ENCODE measurements at regions not wholly inside any gene's neighbourhood (a gene's known extent, or its start where the extent isn't known, plus 50 kb on each side); places are given as distances from the start of the nearest gene placed in this dataset.

GRCh38 chr10:91049988-91050360 is 129.1 kb upstream of the ANKRD1 start:
- TF ChIP-seq CTCF (IDR thresholded peaks at IDR 0.05; ENCODE audit: extremely low read depth, low read depth, low read length), result no peak
- Histone ChIP-seq H4K20me1 (ENCODE audit: insufficient read depth, low read length) (no peaks in the 10 kb centered on the region), H3K9me3 (ENCODE audit: low read depth, low read length) (no peaks in the 10 kb centered on the region), H3K4me3 (ENCODE audit: insufficient read depth, low read length) (no peak overlapping the region), H3K4me1 (ENCODE audit: insufficient read depth, low read length) (peaks cover 14% of the 10 kb centered on the region), H3K4me2 (ENCODE audit: insufficient read depth, low read length) (peak overlapping the region; percentile 7), H2AFZ (ENCODE audit: low read length) (peak overlapping the region; percentile 56), H3K27me3 (ENCODE audit: insufficient read depth, low read length) (no peaks in the 10 kb centered on the region), H3K79me2 (ENCODE audit: insufficient read depth, low read length) (no peaks in the 10 kb centered on the region), H3K27ac (ENCODE audit: low read depth, low read length) (peak overlapping the region; percentile 38), H3K36me3 (ENCODE audit: insufficient read depth, low read length) (no peaks in the 10 kb centered on the region)
- peak; percentile 68 for DNase-seq (ENCODE audit: insufficient read length, low spot score, missing footprints)

GRCh38 chr10:91050371-91051034 is 129.6 kb upstream of the ANKRD1 start:
- Histone ChIP-seq H3K4me2 (ENCODE audit: insufficient read depth, low read length) (peak overlapping the region; percentile 7), H3K9me3 (ENCODE audit: low read depth, low read length) (no peaks in the 10 kb centered on the region), H3K4me1 (ENCODE audit: insufficient read depth, low read length) (peaks cover 14% of the 10 kb centered on the region), H3K36me3 (ENCODE audit: insufficient read depth, low read length) (no peaks in the 10 kb centered on the region), H4K20me1 (ENCODE audit: insufficient read depth, low read length) (no peaks in the 10 kb centered on the region), H3K79me2 (ENCODE audit: insufficient read depth, low read length) (no peaks in the 10 kb centered on the region), H3K27ac (ENCODE audit: low read depth, low read length) (peak overlapping the region; percentile 38), H2AFZ (ENCODE audit: low read length) (peak overlapping the region; percentile 56), H3K27me3 (ENCODE audit: insufficient read depth, low read length) (no peaks in the 10 kb centered on the region), H3K4me3 (ENCODE audit: insufficient read depth, low read length) (no peak overlapping the region)
- no peak for DNase-seq (ENCODE audit: insufficient read length, low spot score, missing footprints)
- TF ChIP-seq CTCF (IDR thresholded peaks at IDR 0.05; ENCODE audit: extremely low read depth, low read depth, low read length), result no peak

- Histone ChIP-seq H4K20me1 (ENCODE audit: insufficient read depth, low read length) (no peaks in the 10 kb centered on the region), H3K4me1 (ENCODE audit: insufficient read depth, low read length) (peaks cover 14% of the 10 kb centered on the region), H3K36me3 (ENCODE audit: insufficient read depth, low read length) (no peaks in the 10 kb centered on the region), H2AFZ (ENCODE audit: low read length) (peak overlapping the region; percentile 67), H3K27ac (ENCODE audit: low read depth, low read length) (no peak overlapping the region), H3K4me3 (ENCODE audit: insufficient read depth, low read length) (no peak overlapping the region), H3K79me2 (ENCODE audit: insufficient read depth, low read length) (no peaks in the 10 kb centered on the region), H3K9me3 (ENCODE audit: low read depth, low read length) (no peaks in the 10 kb centered on the region), H3K27me3 (ENCODE audit: insufficient read depth, low read length) (no peaks in the 10 kb centered on the region), H3K4me2 (ENCODE audit: insufficient read depth, low read length) (no peak overlapping the region)
- TF ChIP-seq CTCF (IDR thresholded peaks at IDR 0.05; ENCODE audit: extremely low read depth, low read depth, low read length), result no peak
- peak; percentile 38 for DNase-seq (ENCODE audit: insufficient read length, low spot score, missing footprints)
Observed at GRCh38 chr10:91051829-91052228, 130.9 kb upstream of the ANKRD1 start.

GRCh38 chr10:91054325-91054724 is 133.4 kb upstream of the ANKRD1 start:
- no peak overlapping the region for H3K4me2 ChIP-seq (ENCODE audit: insufficient read depth, low read length)
- H3K27ac ChIP-seq (ENCODE audit: low read depth, low read length), result no peak overlapping the region
- H3K4me3 ChIP-seq (ENCODE audit: insufficient read depth, low read length), result no peak overlapping the region
- H3K27me3 ChIP-seq (ENCODE audit: insufficient read depth, low read length), result no peaks in the 10 kb centered on the region
- H3K9me3 ChIP-seq (ENCODE audit: low read depth, low read length), result no peaks in the 10 kb centered on the region
- no peak for DNase-seq (ENCODE audit: insufficient read length, low spot score, missing footprints)
- H3K36me3 ChIP-seq (ENCODE audit: insufficient read depth, low read length), result no peaks in the 10 kb centered on the region
- no peak overlapping the region for H2AFZ ChIP-seq (ENCODE audit: low read length)
- no peak for TF ChIP-seq CTCF (IDR thresholded peaks at IDR 0.05; ENCODE audit: extremely low read depth, low read depth, low read length)
- H3K4me1 ChIP-seq (ENCODE audit: insufficient read depth, low read length), result peaks cover 13% of the 10 kb centered on the region
- no peaks in the 10 kb centered on the region for H3K79me2 ChIP-seq (ENCODE audit: insufficient read depth, low read length)
- no peaks in the 10 kb centered on the region for H4K20me1 ChIP-seq (ENCODE audit: insufficient read depth, low read length)

Data from osteoblast (primary cell).